ENCODE measurements at regions not wholly inside any gene's neighbourhood (a gene's known extent, or its start where the extent isn't known, plus 50 kb on each side); places are given as distances from the start of the nearest gene placed in this dataset.

GRCh38 chr18:1413323-1413675 lies 508.6 kb downstream of the ADCYAP1 start:
- TF ChIP-seq POLR2A (IDR thresholded peaks at IDR 0.05) = no peak
- TF ChIP-seq CTCF (IDR thresholded peaks at IDR 0.05) = no peak
- TF ChIP-seq POLR2AphosphoS5 (IDR thresholded peaks at IDR 0.05) = no peak

Data from breast epithelium (tissue), 3 donors.